ENCODE measurements at regions not wholly inside any gene's neighbourhood (a gene's known extent, or its start where the extent isn't known, plus 50 kb on each side); places are given as distances from the start of the nearest gene placed in this dataset.

GRCh38 chr3:176937541-176937940, 259.7 kb downstream of the TBL1XR1 start:
- TF ChIP-seq CTCF (optimal IDR thresholded peaks at IDR 0.05 in 1 of 3, IDR thresholded peaks at IDR 0.05 in 1 of 3, conservative IDR thresholded peaks at IDR 0.05 in 1 of 3; ENCODE audit: extremely low read depth in 1 of 3, insufficient read depth in 2 of 3, low read length in 3 of 3) (no peak), EZH2 (IDR thresholded peaks at IDR 0.05; ENCODE audit: low read length) (no peak)
- Histone ChIP-seq H3K79me2 (ENCODE audit: control insufficient read depth, insufficient read depth, low read length) (no peaks in the 10 kb centered on the region), H4K20me1 (ENCODE audit: control insufficient read depth, extremely low read depth, insufficient read depth, low read length) (no peaks in the 10 kb centered on the region), H3K9me1 (ENCODE audit: control insufficient read depth, extremely low read depth, insufficient read depth, low read length) (no peaks in the 10 kb centered on the region), H3K4me2 (ENCODE audit: control insufficient read depth, extremely low read depth, insufficient read depth, low read depth, low read length) (no peak overlapping the region), H2AFZ (ENCODE audit: control insufficient read depth, low read length) (no peak overlapping the region), H3K4me1 (ENCODE audit: control insufficient read depth, extremely low read depth, insufficient read depth, low read length) (no peaks in the 10 kb centered on the region), H3K9ac (ENCODE audit: control insufficient read depth, extremely low read depth, insufficient read depth, low read length) (no peak overlapping the region), H3K9me3 (ENCODE audit: control insufficient read depth, low read depth, low read length) (no peaks in the 10 kb centered on the region), H3K27me3 (ENCODE audit: control insufficient read depth, extremely low read depth, insufficient read depth, low read length) (no peaks in the 10 kb centered on the region), H3K36me3 (ENCODE audit: control insufficient read depth in 2 of 2, extremely low read depth in 1 of 2, insufficient read depth in 2 of 2, low read length in 2 of 2) (no peaks in the 10 kb centered on the region), H3K27ac (ENCODE audit: control insufficient read depth, insufficient read depth, low read length) (no peak overlapping the region), H3K4me3 (ENCODE audit: control insufficient read depth in 2 of 3, extremely low read depth in 1 of 3, insufficient read depth in 2 of 3, low read depth in 1 of 3, low read length in 3 of 3) (no peak overlapping the region)
- dilution Hi-C loops (cut with MboI; ENCODE audit: extremely low pct_ligation_motif_present, low sequenced_read_pairs) = loop anchor here (25.0 kb wide), 1 partner anchor 425 kb away; no protein-coding TSS in a partner anchor
- FAIRE-seq (no peak), DNase-seq (ENCODE audit: low read depth, low spot score) (no peak)

DNA sequence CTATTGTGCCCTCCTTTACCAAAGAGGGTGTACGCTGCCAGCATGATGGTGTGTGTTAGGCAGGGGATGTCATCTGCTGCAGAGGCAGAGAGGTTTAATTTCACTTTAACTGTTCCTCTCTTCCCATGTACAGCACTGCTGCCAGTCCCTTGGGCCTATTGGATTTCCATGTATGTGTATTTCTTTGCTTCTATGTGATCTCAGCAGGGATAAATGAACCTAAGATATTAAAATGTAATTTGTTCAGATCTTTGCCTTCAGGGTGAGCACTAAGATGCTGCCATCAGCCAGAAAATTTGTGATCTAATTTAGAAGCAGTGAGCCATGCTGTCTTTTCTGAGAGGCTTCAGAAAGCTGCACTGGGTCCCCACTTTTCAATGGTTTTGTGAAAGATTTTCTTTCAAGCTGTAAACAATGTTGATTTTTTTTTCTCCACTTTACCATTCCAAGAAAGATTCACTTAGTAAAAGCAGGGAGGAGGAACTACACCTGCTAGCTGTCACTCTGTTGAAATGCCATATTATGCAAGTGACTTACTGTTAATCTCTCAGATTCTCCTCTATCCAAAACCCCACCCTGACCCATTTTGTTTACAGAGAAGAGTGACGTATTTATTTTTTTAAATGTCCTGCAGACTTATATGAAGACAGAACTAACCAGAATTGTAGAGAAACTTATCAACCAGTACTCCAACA, 261.9 kb downstream of the TBL1XR1 start:
- no peak for DNase-seq (ENCODE audit: low read depth, low spot score)
- Histone ChIP-seq H3K4me3 (ENCODE audit: control insufficient read depth in 2 of 3, extremely low read depth in 1 of 3, insufficient read depth in 2 of 3, low read depth in 1 of 3, low read length in 3 of 3) (no peak overlapping the region), H3K79me2 (ENCODE audit: control insufficient read depth, insufficient read depth, low read length) (no peaks in the 10 kb centered on the region), H3K9me1 (ENCODE audit: control insufficient read depth, extremely low read depth, insufficient read depth, low read length) (no peaks in the 10 kb centered on the region), H3K27ac (ENCODE audit: control insufficient read depth, insufficient read depth, low read length) (no peak overlapping the region), H3K9ac (ENCODE audit: control insufficient read depth, extremely low read depth, insufficient read depth, low read length) (no peak overlapping the region), H3K4me2 (ENCODE audit: control insufficient read depth, extremely low read depth, insufficient read depth, low read depth, low read length) (no peak overlapping the region), H3K36me3 (ENCODE audit: control insufficient read depth in 2 of 2, extremely low read depth in 1 of 2, insufficient read depth in 2 of 2, low read length in 2 of 2) (no peaks in the 10 kb centered on the region), H2AFZ (ENCODE audit: control insufficient read depth, low read length) (no peak overlapping the region), H4K20me1 (ENCODE audit: control insufficient read depth, extremely low read depth, insufficient read depth, low read length) (no peaks in the 10 kb centered on the region), H3K27me3 (ENCODE audit: control insufficient read depth, extremely low read depth, insufficient read depth, low read length) (no peaks in the 10 kb centered on the region), H3K4me1 (ENCODE audit: control insufficient read depth, extremely low read depth, insufficient read depth, low read length) (no peaks in the 10 kb centered on the region), H3K9me3 (ENCODE audit: control insufficient read depth, low read depth, low read length) (no peaks in the 10 kb centered on the region)
- TF ChIP-seq CTCF (optimal IDR thresholded peaks at IDR 0.05 in 1 of 3, IDR thresholded peaks at IDR 0.05 in 1 of 3, conservative IDR thresholded peaks at IDR 0.05 in 1 of 3; ENCODE audit: extremely low read depth in 1 of 3, insufficient read depth in 2 of 3, low read length in 3 of 3) (no peak), EZH2 (IDR thresholded peaks at IDR 0.05; ENCODE audit: low read length) (no peak)
- FAIRE-seq = no peak
- dilution Hi-C loops (cut with MboI; ENCODE audit: extremely low pct_ligation_motif_present, low sequenced_read_pairs) = loop anchor here (25.0 kb wide), 1 partner anchor 423 kb away; no protein-coding TSS in a partner anchor
